ENCODE measurements at regions not wholly inside any gene's neighbourhood (a gene's known extent, or its start where the extent isn't known, plus 50 kb on each side); places are given as distances from the start of the nearest gene placed in this dataset.
A peak's percentile ranks its signal among the peaks of the same experiment; 100 is the strongest.

DNA sequence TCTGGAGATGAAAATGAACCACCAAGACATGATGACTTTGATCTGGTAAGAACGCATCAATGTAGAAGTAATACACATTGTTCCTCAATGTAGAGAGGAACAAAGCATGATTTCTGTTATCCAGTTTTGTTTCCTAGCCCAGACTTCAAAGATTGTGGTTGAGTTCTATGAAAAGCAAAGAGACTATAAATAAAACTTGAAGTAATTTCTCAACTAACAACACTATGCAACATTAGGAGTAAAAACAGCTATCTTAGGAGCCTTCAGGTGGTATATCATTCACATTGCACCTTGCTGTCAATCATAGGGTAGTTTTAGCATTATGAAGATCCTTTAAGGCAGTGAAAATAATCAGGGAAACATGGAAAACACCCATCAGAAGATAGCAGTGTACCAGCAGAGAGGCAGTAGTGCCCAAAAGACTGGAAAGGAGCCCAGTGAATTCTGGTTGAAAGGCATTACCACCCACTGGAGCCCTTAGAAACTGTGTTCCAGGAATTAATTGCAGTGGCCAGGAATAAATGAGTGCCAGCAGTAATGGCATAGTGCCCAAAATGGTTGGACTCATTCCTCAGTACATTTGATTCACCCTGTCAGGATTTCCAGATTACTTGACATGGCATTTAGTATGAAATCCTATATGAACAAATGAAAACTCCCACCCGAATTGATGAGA lies 300.7 kb upstream of the CXXC4 start:
- no peak for DNase-seq

DNA sequence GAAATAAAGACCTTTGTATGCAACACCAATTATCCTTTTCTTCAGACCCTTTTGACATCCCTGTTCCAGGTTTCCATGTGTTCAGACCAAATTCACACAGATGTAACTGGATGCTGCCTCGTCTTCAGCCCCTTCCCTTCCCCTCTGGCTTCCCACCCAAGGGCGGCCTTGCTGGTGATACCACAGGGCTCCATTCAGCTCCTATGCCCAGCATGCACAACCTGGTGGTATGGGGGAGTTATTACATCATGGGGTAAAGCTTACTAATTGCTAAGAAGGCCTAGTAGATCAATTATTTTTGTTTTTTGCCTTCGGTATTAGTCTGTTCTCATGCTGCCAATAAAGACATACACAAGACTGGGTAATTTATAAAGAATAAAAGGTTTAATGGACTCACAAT lies 317.0 kb upstream of the CXXC4 start:
- DNase-seq: no peak

DNA sequence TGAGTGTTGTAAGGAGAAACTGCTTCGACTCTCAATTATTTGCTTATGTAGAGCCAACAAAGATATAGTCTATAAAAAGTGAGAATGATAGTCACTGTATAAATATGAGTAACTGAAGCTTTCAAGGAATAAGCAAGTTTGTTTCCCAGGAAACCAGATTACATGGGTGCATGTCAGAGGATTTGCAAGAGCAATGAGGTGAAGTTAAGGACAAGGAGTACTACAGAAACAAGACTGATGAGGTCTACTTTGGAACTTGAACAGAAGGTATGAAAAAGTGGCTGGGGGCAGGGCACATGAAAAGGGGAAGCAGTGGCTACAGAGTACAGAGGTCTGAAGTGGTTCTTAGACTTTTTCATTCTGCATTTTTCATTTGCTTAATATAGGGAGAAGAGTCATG lies 321.0 kb upstream of the CXXC4 start:
- no peak for DNase-seq

DNA sequence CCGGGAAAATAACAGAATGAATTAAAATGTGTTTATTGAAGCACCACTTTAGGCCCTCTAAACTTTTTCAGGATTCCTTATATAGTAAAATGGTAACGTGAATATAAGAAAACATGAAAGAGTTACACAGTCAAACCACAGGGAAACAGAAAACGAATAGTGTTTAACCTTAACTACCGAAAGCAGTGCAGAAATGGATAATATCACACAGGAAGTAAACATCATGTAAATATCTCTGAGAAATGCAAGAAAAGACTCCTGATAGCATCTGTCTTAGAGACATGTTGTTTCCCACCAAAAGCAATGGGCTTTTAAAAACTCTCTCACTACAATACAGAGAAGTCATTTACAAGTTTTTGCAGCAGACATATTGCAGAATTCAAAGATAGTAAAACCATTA lies 323.9 kb upstream of the CXXC4 start:
- DNase-seq: no peak

DNA sequence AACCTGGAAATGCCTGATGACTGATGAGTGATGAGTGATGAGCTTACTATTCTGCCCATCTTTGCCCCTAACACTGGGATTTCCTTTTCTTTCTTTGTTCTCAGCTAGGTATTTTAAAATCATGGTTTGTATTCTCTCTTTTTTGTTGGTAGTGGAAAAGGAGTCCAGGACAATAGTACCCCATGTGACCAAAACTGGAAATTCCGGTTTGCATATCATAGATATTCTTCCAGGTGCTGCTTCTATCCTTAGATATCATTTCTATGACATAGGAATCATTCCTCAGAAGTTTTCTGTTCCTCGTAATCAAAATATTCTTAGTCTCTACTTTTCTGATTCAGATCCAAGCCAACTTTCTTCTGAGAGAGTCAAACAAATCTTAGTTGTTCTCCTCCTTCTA lies 320.5 kb upstream of the TET2 start:
- no peak for DNase-seq

DNA sequence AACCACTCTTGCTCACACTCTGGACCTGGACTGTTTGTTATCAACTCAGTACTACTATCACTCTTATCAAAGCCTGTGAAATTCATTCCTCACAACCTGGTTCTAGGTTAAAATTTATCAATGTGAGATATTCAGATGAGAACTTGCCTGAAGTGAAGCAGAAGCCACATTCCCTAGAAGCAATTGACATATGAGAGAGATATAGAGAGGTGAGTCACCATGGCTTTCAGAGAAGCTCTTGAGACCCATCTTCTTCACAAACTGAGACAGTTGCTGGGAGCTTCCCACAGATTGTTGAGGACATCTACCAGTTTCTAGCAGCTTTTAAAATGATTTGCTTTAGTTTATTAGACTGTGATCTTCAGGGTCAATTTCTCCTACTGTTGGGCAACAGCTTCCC lies 316.9 kb upstream of the TET2 start:
- DNase-seq: no peak

DNA sequence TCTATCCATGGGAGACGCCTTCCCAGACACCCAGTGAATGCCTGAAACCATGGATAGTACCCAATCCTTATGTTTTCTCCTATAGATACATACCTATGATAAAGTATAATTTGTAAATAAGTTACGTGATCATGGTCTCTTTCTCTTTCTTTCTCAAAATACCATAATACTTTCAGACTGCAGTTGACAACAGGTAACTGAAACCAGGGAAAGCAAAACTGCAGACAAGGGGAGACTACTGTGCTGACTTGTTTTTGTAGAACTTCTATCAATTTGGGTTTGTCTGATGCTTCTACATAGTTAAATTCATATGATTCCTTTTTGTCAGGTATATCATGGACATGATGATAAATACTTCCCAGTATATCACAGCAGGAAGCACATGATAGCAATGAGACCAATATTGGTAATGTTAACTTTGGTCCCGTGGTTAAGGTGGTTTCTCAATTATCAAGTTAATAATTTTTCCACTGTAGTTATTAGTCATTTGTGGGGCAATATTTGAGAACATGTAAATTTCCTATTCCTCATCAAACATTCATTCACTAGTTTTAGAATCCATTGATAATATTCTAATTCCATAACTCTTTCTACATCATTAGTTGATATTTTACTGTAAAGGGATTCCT lies 298.0 kb upstream of the TET2 start:
- DNase-seq: no peak

DNA sequence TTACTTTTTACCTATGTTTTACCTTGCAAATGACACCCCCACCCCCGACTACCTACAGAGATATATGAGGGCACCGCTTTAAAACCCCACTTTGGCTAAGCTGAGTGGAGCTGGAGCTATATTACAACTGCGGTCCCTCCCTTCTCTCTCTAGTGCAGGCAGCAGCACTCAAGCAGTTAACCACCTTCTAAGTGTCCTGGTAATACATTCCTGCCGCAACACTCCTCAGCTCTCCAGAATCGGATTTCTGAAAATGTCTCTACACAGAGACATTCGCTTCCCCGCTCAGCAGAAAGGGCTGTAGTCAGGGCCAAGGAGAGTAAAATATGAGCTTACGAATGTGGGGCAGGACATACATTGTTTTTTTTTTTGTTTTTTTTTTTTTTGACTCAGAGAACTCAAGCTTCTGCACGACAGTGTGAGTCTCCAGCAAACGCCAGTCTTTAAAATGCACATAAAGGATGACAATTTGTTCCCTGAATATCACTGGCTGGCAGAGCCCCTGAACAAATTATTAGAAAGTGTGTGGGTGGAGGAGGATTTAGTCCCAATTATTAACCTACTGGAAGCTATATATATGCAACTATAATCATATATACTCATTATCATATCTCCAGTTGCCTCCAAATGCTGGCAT lies 287.0 kb upstream of the TET2 start:
- DNase-seq: no peak

DNA sequence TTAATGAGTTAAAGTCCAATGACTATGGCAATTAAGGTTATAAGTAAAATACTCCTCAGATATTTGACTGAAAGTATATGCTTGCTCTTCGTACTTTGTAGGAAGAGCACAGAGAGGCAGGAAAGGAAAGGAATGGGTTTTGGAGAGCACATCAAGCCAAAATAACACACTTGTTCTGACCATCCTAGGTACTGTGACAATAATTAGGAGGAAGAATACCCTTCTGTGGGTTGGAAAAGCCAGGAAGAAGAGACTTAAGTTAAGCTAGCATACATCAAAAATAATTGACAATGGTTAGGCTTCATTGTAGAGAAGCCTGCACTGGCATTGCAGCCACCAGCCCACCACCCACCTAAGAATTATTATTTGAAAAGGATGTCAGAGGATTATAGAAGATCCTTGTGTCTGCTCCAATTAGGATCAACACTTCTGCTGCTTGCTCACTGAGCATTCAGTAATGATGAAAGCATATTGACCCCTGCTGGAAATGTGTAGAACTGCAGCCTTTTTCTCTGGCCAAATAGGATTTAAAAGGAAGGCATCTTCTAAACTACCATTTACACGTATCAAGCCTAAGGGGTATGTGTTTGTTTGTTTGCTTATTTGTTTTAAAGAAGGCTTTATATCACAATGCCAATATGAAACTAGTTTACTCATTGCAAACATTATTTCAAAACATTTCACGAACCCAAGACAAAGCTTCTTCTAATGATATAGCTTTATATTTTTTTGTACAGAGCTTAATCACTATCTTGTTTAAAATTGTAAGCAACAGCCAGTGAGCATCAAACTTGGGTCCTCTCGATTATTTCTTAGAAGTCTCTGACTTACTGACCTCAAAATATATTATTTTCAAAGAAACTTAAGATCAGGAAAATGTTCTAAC lies 286.2 kb upstream of the TET2 start:
- peak in 3 of 5 donors; percentile 13 to 61 (median 18) for DNase-seq

DNA sequence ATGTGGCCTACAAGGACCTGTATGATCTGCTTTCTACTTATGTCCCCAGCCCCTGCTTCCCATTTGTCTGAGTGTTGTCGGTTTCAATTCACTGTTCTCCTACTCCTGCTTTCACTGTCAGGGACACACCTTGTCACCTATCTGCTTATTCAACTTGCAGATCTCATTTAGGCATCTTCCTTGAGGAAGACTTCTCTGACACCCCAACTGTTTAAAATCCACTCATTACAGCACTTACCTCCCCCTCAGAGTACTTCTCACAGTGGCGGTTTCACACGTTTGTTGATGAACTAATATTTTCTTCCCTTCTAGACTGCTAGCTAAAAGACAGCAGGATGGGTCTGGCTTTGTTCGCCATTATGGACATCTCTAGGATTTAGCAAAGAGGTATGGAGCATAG lies 279.9 kb upstream of the TET2 start:
- DNase-seq: no peak

DNA sequence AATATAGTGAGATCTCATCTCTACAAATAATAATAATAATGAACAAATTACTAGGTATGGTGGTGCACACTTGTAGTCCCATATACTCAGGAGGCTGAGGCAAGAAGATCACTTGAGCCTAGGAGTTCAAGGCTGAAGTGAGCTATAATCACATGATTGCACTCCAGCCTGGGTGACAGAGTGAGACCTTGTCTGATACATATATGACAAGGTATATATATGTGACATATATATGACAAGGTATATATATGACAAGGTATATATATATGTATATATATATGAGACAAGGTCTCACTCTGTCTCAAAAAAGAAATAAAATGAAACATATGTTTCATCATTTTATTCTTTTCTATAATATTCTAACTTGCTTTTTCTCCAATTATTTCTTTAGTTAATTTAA lies 278.1 kb upstream of the TET2 start:
- no peak for DNase-seq

DNA sequence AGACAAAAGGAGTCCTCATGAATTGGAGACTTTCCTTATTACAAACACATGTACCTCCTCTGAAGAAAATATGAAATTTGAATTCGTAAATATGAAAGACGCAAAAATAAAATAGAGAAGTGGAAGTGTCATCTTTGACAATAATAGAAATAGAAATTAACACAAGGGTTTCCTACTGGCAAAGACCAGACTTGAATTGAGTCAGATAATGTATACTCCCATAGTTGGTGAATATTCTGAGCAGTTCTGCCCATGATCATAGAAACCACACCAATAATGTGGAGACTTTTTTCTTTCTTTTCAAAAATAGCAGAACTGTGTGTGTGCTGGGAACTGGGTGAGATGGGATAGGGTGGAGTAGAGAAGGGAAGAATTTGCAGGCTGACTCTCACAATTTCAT lies 277.7 kb upstream of the TET2 start:
- DNase-seq: no peak

DNA sequence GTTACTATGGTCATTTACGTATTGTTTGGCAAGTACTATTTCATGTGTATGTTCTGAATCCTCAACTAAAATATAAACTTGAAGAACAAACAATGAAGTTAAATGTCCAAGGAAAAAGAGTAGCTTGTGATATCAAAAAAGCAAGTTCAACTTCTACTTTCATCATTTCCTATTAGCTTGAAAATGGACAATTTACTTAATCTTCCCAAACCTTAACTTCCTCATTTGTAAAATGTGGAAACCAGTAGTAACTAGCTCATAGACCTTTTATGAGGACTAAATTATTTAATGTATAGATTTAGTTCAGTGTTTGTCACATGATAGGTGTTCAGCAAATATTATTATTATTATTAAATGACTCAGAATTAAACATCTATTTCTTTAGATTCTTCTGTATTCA lies 276.8 kb upstream of the TET2 start:
- no peak for DNase-seq

DNA sequence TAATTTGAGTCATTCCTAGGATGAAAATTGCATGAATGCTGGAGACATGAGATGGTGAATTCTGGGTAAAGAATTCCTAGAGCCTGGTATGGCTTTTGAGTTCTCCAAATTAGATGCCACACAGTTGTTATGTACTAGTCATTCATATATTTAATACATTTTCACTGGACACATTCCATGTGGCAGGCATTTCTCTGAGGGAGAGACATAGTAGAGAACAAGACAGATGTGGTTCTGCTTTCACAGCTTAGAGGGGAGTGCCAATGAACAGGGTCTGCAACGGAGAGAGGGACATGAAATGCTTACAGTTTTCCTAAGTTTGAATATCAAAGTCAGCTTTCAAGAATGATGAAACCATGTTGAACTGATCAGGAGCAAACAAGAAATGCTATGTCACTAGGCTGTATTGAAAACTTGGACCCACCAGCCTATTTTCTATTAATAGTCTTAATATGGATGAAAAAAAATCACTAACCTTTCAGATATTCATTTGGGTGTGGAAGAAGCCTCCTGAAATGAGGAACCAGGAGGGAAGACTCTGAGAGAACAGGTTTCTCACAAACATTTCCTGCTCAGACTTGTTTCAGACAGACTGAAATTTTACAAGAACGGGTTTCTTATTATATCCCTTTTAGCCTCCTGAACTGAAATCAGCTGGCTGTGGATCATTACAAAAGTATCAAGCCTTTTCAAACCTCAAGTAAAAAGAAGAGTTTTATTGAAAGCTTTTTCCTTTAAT lies 276.0 kb upstream of the TET2 start:
- DNase-seq: no peak

DNA sequence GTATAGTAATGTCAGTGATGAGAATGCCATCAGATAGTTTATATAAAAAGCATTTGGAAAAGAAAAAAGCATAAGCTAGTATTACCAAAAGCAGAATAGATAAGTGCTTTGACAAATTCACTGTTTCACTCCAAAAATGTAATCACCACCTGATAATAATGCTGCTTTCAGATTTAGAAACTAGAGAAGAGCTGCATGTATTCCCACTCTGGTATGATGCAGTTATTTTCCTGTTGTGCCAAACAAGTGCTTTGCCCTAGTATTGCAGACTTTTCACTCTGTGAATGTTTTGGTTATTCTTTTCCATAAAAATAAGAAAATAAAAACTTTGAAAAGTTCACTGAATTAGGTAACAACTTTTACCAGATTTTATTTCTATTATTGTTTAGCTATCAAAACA lies 267.7 kb upstream of the TET2 start:
- no peak for DNase-seq

DNA sequence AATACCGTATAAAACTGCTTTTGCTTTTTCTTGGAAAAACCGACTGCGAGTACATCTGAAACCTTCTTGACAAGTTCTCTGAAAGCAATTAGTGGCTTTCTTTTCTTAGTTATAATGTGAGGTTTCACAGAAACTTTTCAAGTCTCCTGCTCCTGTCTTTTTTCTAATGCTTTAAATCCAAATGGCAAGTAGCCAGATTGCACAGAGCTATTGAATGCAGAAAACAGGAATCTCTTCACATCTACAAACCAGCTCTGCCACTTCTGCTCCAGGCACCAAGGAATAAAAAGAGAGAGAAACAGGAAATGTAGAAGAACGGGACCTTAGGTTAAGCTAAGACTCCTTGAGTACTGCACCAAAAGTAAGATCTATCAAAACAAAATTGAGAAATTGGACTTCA lies 267.3 kb upstream of the TET2 start:
- peak in 1 of 5 donors; percentile 66 for DNase-seq

DNA sequence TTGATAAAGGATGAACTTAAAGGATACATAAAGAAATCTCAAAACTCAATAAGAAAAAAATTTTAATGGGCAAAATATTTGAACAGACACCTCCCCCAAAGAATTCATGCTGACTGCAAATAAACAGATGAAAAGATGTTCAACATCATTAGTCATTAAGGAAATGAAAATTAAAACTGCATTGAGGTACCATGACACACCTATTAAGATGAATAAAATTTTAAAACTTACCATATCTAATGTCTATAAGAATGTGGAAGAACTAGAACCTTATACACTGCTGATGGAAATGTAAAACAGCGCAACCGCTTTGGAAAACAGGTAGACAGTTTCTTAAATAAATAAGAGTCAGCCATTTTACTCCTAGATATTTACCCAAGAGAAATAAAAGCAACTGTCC lies 266.8 kb upstream of the TET2 start:
- no peak for DNase-seq

DNA sequence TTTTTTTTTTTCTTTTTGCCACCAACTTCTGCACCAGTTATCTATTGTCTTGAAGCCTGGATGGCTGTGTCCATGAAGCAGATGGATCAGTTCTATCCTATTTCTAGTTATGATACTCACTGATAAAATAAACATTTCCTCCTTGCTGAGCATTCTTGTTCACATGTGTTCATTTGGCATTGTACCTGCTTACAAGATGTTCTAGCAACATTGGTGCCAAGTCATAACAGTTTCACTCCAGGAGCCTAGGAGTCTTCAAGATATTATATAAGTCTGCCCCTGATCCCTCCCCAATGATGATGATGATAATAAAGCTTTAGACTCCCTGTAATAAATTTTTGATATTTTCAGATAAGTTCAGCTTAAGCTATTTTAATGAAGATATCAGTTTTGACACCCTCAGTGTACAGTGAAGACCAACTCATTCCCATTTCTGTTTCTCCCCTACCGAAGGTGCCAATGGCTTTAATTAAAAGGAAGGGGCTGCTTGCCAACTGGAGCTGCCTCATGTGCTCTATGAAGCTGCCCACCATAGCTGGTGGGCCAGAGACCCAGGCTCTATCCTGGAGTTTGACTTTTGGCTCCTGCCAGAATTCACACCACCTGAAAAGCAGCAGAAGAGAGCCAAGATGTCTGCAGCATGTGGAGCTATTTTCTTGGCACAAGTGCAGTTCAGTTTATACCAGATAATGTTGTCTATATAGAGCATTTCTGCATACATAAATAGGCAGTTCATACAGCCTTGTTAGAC lies 265.4 kb upstream of the TET2 start:
- DNase-seq: no peak

DNA sequence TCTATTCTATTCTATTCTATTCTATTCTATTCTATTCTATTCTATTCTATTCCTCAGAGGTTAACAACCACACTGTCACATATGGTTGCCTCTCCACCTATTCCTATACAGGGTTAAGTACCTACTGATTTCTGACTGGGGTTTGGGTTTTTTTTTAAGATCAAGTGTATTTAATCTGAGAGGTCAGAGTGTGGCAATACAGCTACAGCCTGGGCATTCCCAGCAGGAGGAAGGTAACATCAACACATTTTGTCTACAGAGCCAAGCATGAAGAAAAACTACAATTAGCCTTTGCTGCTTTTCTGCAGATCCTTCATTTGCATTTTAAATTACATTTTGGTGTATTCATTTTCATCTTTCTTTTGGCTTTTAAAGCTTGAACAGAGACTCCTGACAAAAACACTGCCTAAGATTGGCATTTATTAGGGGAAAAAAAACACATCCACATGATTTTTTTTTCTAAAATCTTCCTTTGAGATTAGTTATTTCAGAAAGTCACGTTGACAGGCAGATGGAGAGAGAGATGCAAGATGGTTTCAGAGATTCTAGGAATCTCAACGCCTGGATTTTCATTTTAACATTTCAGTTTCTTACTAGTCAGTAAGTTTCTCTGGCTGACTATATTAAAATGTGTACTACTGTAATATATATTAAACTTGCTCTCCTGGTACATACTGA lies 255.9 kb upstream of the TET2 start:
- no peak for DNase-seq

DNA sequence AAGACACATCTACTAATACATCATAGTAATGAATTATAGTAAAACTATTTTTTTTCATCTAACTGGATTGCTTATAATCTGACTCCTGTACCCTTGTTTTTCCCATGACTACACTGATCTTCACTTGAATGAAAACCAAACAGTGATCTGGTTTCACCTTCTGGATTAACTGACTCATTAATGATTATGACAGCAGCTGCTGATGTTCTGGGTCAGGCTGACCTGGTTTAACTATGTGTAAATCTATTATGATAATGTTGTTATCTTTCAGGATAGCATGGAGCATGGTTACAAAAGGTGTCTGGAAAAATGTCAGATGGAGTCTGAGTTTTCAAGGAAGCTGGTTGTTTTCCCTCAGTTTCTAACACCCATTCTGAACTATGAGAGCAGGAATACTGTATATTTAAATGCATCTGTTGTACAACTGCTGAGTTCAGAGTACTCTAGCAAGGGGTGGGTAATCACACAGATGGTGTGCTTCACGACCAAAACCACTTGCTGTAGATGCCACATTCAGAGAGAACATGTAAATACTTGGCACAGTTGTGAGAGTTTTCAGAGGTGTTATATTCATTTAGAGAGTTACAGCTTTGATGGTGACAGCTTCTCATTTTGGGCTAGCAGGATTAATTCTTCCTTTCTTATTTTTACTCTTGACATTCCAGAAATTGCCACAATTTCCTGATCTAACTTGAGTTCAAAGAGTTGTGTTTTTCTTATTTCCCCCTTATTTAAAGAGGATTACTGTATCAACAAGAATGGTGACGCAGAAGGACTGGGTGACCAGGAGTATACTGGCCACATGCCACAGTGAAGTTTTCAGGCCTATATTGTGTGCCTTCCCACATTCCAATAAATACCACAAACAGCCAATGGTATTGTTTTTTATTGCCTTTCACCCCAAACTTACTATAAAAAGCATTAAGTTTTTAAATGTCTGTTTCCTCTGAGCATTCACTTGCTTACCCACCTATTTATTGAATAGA lies 249.7 kb upstream of the TET2 start:
- peak in 1 of 5 donors; percentile 42 for DNase-seq

All from T-helper 1 cell (primary cell).